GM21619 (cell line): ENCODE measurements at regions not wholly inside any gene's neighbourhood (a gene's known extent, or its start where the extent isn't known, plus 50 kb on each side); places are given as distances from the start of the nearest gene placed in this dataset.

Experiments used
- ATAC-seq: cut with Tn5 transposase; IDR thresholded peaks from one replicate; pipeline ENCODE4 v1.9.1; 2021; ENCODE audit not compliant: unreplicated experiment

GRCh38 chr12:46453428-46453827 is 80.9 kb upstream of the SLC38A2 start:
- ATAC-seq: no peak

GRCh38 chr12:46452776-46453175 is 80.2 kb upstream of the SLC38A2 start:
- ATAC-seq: no peak

GRCh38 chr12:46452061-46452615 is 79.6 kb upstream of the SLC38A2 start:
- no peak for ATAC-seq

GRCh38 chr12:46451276-46452021 is 78.9 kb upstream of the SLC38A2 start:
- no peak for ATAC-seq

GRCh38 chr12:46450279-46450748 is 77.7 kb upstream of the SLC38A2 start:
- ATAC-seq: no peak

- no peak for ATAC-seq
Measured at GRCh38 chr12:46449856-46450255, 77.3 kb upstream of the SLC38A2 start.

- ATAC-seq: no peak
Measured at GRCh38 chr12:46449316-46449715, 76.7 kb upstream of the SLC38A2 start.

GRCh38 chr12:46446645-46447044 is 74.1 kb upstream of the SLC38A2 start:
- ATAC-seq: no peak

- ATAC-seq: no peak
Measured at GRCh38 chr12:46445551-46446235, 73.1 kb upstream of the SLC38A2 start.

- no peak for ATAC-seq
Measured at GRCh38 chr12:46445093-46445492, 72.5 kb upstream of the SLC38A2 start.

GRCh38 chr12:46443594-46444263 is 71.2 kb upstream of the SLC38A2 start:
- no peak for ATAC-seq

GRCh38 chr12:46442738-46443137 is 70.2 kb upstream of the SLC38A2 start:
- no peak for ATAC-seq

GRCh38 chr12:46442239-46442638 is 69.7 kb upstream of the SLC38A2 start:
- no peak for ATAC-seq

- no peak for ATAC-seq
Measured at GRCh38 chr12:46439793-46440511, 67.4 kb upstream of the SLC38A2 start.

GRCh38 chr12:46438719-46439319 is 66.2 kb upstream of the SLC38A2 start:
- ATAC-seq: no peak

- no peak for ATAC-seq
Measured at GRCh38 chr12:46438256-46438655, 65.7 kb upstream of the SLC38A2 start.

- ATAC-seq: no peak
Measured at GRCh38 chr12:46437469-46437868, 64.9 kb upstream of the SLC38A2 start.

- no peak for ATAC-seq
Measured at GRCh38 chr12:46436747-46437146, 64.2 kb upstream of the SLC38A2 start.

GRCh38 chr12:46435625-46436024 is 63.1 kb upstream of the SLC38A2 start:
- ATAC-seq: no peak

GRCh38 chr12:46435029-46435428 is 62.5 kb upstream of the SLC38A2 start:
- no peak for ATAC-seq

GRCh38 chr12:46433829-46434228 is 61.3 kb upstream of the SLC38A2 start:
- ATAC-seq: no peak
